ENCODE measurements at regions not wholly inside any gene's neighbourhood (a gene's known extent, or its start where the extent isn't known, plus 50 kb on each side); places are given as distances from the start of the nearest gene placed in this dataset.

DNA sequence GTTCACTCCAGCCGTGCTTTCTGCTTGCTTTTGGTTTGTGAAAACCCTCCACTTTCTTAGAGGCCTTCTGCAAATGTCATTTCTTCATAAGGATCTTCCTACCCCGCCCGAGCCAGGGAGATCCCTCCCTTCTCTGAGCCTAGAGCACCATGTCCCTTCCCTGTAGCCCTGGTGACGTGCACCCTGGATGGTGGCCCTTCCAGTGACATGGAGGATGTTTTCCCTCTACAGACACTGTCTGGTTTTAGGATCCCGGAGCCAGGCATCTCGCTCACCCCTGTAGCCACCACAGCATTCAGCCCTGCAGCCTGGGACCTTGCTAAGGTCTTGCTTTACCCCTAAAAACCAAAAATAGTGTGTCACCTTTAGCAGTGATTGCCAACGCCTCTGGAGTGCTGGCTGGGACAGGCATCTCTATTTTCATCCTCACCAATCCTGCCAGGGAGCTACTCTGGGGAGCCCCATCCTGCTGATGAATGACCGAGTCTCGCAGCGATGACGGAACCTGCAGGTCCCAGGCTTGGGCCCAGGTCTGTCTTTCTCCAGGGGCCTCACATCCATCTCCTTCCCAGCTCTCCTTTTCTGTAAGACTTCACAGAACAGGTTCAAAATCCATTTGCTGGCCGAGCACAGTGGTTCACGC, 394.1 kb upstream of the TNRC6C start:
- H3K4me3 ChIP-seq, result no peak overlapping the region
- H3K27me3 ChIP-seq (ENCODE audit: control insufficient read depth in 2 of 2, insufficient read depth in 2 of 2, low read length in 2 of 2), result peaks cover 35 to 61% of the 10 kb centered on the region in 2 experiments
- 2% methylated on average over 13 of the region's 13 CpGs for WGBS (ENCODE audit: insufficient coverage, low coverage, missing lambda C conversion rate)
- POLR2A ChIA-PET, result interaction anchor here (0.6 kb wide), 1 partner anchor 35 kb away, joined by 4 read pairs; no protein-coding TSS in a partner anchor
- CTCF ChIA-PET (ENCODE audit: low intra/inter-chr PET ratio), result no interaction called here
- no peak for DNase-seq (ENCODE audit: extremely low read depth in 1 of 4, low spot score in 3 of 4)
- no peaks in the 10 kb centered on the region for H3K9me3 ChIP-seq (replicated peaks; ENCODE audit: control insufficient read depth, insufficient read depth, low read depth, low read length)
- H4K20me1 ChIP-seq (replicated peaks; ENCODE audit: control insufficient read depth, insufficient read depth, low read length), result peaks cover 9% of the 10 kb centered on the region
- no peaks in the 10 kb centered on the region for H3K9me1 ChIP-seq (ENCODE audit: control insufficient read depth, insufficient read depth, low read length)
- in situ Hi-C loops (cut with MboI) (no loop called here), intact Hi-C loops (cut with micrococcal nuclease) (no loop called here)
- H3K4me1 ChIP-seq (replicated peaks in 1 of 2; ENCODE audit: control insufficient read depth in 2 of 2, insufficient read depth in 2 of 2, low read length in 2 of 2), result no peaks in the 10 kb centered on the region
- H3K27ac ChIP-seq (ENCODE audit: extremely low read depth, low read depth, low read length), result no peak overlapping the region
- BruUV-seq (replicated peaks), result no TSS peak
- no peak for FAIRE-seq
- no peaks in the 10 kb centered on the region for H3K36me3 ChIP-seq (ENCODE audit: control insufficient read depth, insufficient read depth, low read length)
- TF ChIP-seq ZNF133 (CRISPR knock-in tag; IDR thresholded peaks at IDR 0.05) (no peak), MAFG (tag; conservative IDR thresholded peaks at IDR 0.05) (no peak), TRIM24 (IDR thresholded peaks at IDR 0.05) (no peak), CBFB (CRISPR knock-in tag; IDR thresholded peaks at IDR 0.05) (no peak), ZNF695 (CRISPR knock-in tag; IDR thresholded peaks at IDR 0.05) (no peak), TAF1 (IDR thresholded peaks at IDR 0.05; ENCODE audit: control insufficient read depth, extremely low read depth, insufficient read depth, low read length, severe bottlenecking) (no peak), ZNF699 (CRISPR knock-in tag; IDR thresholded peaks at IDR 0.05; ENCODE audit: insufficient replicate concordance) (no peak), PPARD (CRISPR knock-in tag; IDR thresholded peaks at IDR 0.05) (no peak), MEF2A (IDR thresholded peaks at IDR 0.05; ENCODE audit: control insufficient read depth, low read depth, low read length) (no peak)
- TF ChIP-seq, protein P1, sequence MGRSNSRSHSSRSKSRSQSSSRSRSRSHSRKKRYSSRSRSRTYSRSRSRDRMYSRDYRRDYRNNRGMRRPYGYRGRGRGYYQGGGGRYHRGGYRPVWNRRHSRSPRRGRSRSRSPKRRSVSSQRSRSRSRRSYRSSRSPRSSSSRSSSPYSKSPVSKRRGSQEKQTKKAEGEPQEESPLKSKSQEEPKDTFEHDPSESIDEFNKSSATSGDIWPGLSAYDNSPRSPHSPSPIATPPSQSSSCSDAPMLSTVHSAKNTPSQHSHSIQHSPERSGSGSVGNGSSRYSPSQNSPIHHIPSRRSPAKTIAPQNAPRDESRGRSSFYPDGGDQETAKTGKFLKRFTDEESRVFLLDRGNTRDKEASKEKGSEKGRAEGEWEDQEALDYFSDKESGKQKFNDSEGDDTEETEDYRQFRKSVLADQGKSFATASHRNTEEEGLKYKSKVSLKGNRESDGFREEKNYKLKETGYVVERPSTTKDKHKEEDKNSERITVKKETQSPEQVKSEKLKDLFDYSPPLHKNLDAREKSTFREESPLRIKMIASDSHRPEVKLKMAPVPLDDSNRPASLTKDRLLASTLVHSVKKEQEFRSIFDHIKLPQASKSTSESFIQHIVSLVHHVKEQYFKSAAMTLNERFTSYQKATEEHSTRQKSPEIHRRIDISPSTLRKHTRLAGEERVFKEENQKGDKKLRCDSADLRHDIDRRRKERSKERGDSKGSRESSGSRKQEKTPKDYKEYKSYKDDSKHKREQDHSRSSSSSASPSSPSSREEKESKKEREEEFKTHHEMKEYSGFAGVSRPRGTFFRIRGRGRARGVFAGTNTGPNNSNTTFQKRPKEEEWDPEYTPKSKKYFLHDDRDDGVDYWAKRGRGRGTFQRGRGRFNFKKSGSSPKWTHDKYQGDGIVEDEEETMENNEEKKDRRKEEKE (IDR thresholded peaks at IDR 0.05; ENCODE audit: borderline replicate concordance in 1 of 2, control insufficient read depth in 1 of 2, low read depth in 2 of 2, low read length in 1 of 2), result no peak
- TF ChIP-seq, protein P2, sequence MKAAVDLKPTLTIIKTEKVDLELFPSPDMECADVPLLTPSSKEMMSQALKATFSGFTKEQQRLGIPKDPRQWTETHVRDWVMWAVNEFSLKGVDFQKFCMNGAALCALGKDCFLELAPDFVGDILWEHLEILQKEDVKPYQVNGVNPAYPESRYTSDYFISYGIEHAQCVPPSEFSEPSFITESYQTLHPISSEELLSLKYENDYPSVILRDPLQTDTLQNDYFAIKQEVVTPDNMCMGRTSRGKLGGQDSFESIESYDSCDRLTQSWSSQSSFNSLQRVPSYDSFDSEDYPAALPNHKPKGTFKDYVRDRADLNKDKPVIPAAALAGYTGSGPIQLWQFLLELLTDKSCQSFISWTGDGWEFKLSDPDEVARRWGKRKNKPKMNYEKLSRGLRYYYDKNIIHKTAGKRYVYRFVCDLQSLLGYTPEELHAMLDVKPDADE (conservative IDR thresholded peaks at IDR 0.05; ENCODE audit: control insufficient read depth, low read depth, low read length), result no peak
- TF ChIP-seq, protein P3, sequence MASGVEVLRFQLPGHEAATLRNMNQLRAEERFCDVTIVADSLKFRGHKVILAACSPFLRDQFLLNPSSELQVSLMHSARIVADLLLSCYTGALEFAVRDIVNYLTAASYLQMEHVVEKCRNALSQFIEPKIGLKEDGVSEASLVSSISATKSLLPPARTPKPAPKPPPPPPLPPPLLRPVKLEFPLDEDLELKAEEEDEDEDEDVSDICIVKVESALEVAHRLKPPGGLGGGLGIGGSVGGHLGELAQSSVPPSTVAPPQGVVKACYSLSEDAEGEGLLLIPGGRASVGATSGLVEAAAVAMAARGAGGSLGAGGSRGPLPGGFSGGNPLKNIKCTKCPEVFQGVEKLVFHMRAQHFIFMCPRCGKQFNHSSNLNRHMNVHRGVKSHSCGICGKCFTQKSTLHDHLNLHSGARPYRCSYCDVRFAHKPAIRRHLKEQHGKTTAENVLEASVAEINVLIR (CRISPR knock-in tag; IDR thresholded peaks at IDR 0.05), result no peak
- H3K9ac ChIP-seq (ENCODE audit: insufficient read depth in 1 of 2, low read depth in 2 of 2, low read length in 2 of 2), result no peak overlapping the region
- no peak overlapping the region for H3K4me2 ChIP-seq (ENCODE audit: insufficient read depth, low read length)
- ATAC-seq, result no peak
- no peak overlapping the region for H2AFZ ChIP-seq (ENCODE audit: low read depth, low read length)
- H3K79me2 ChIP-seq (ENCODE audit: control insufficient read depth, insufficient read depth, low read length), result no peaks in the 10 kb centered on the region
